Uterus (tissue), 2 donors: ENCODE measurements at regions not wholly inside any gene's neighbourhood (a gene's known extent, or its start where the extent isn't known, plus 50 kb on each side); places are given as distances from the start of the nearest gene placed in this dataset.

Experiments
- CTCF ChIP-seq, 4 experiments: fragments of 200-600 bp in 2 of 4; fragments of 450-650 bp in 2 of 4; sonication (generic) in 2 of 4; IDR thresholded peaks; one replicate each; pipeline ENCODE4 v1.5.1; 2016 to 2019; ENCODE audit warnings: antibody characterized with exemption in 4 of 4, mild to moderate bottlenecking in 2 of 4, moderate library complexity in 1 of 4
- POLR2A ChIP-seq, 2 donors: fragments of 450-650 bp; IDR thresholded peaks; one replicate each; pipeline ENCODE4 v1.6.1; 2016; ENCODE audit warnings: antibody characterized with exemption in 2 of 2, mild to moderate bottlenecking in 1 of 2, moderate library complexity in 1 of 2

- TF ChIP-seq CTCF (IDR thresholded peaks at IDR 0.05) (no peak), POLR2A (IDR thresholded peaks at IDR 0.05) (no peak)
Measured at GRCh38 chr14:51424561-51425251, 184.7 kb downstream of the TMX1 start.
